Type B pancreatic cell (in vitro differentiated cells): ENCODE measurements at regions not wholly inside any gene's neighbourhood (a gene's known extent, or its start where the extent isn't known, plus 50 kb on each side); places are given as distances from the start of the nearest gene placed in this dataset.

ENCODE experiments used
- DNase-seq: peaks from one replicate; pipeline ENCODE4 v3.0.0; 2021; ENCODE audit warnings: mixed read lengths; ENCODE audit not compliant: unreplicated experiment; ENCODE audit errors: extremely low spot score
- H3K27ac Mint-ChIP-seq: 2 replicates; pipeline ENCODE4 v1.8.0; 2021; ENCODE audit warnings: mild to moderate bottlenecking, mixed read lengths
- H3K27me3 Mint-ChIP-seq: 2 replicates; pipeline ENCODE4 v1.8.0; 2021; ENCODE audit warnings: mixed read lengths
- H3K36me3 Mint-ChIP-seq: 2 replicates; pipeline ENCODE4 v1.8.0; 2021; ENCODE audit warnings: mixed read lengths
- H3K4me1 Mint-ChIP-seq: one replicate; pipeline ENCODE4 v1.8.0; 2021; ENCODE audit warnings: mixed read lengths; ENCODE audit not compliant: unreplicated experiment
- H3K4me3 Mint-ChIP-seq: 2 replicates; pipeline ENCODE4 v1.8.0; 2021; ENCODE audit warnings: mild to moderate bottlenecking, mixed read lengths
- H3K9me3 Mint-ChIP-seq: 2 replicates; pipeline ENCODE4 v1.8.0; 2021; ENCODE audit warnings: mixed read lengths
- TF ChIP-seq, protein P1 (sequence below): fragments of 200-600 bp; sonication (generic); conservative IDR thresholded peaks from 2 replicates; pipeline ENCODE4 v1.5.0; 2021; ENCODE audit warnings: antibody characterized with exemption, mild to moderate bottlenecking

- Mint-ChIP-seq H3K27me3 (no peaks in the 10 kb centered on the region), H3K36me3 (no peaks in the 10 kb centered on the region), H3K27ac (no peak overlapping the region), H3K4me3 (no peak overlapping the region), H3K4me1 (peaks cover 5% of the 10 kb centered on the region), H3K9me3 (no peaks in the 10 kb centered on the region)
- no peak for DNase-seq
- TF ChIP-seq, protein P1, sequence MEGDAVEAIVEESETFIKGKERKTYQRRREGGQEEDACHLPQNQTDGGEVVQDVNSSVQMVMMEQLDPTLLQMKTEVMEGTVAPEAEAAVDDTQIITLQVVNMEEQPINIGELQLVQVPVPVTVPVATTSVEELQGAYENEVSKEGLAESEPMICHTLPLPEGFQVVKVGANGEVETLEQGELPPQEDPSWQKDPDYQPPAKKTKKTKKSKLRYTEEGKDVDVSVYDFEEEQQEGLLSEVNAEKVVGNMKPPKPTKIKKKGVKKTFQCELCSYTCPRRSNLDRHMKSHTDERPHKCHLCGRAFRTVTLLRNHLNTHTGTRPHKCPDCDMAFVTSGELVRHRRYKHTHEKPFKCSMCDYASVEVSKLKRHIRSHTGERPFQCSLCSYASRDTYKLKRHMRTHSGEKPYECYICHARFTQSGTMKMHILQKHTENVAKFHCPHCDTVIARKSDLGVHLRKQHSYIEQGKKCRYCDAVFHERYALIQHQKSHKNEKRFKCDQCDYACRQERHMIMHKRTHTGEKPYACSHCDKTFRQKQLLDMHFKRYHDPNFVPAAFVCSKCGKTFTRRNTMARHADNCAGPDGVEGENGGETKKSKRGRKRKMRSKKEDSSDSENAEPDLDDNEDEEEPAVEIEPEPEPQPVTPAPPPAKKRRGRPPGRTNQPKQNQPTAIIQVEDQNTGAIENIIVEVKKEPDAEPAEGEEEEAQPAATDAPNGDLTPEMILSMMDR = peak; percentile 76
These were observed 143.6 kb upstream of the GJE1 start for GRCh38 chr6:141988954-141989705.

DNA sequence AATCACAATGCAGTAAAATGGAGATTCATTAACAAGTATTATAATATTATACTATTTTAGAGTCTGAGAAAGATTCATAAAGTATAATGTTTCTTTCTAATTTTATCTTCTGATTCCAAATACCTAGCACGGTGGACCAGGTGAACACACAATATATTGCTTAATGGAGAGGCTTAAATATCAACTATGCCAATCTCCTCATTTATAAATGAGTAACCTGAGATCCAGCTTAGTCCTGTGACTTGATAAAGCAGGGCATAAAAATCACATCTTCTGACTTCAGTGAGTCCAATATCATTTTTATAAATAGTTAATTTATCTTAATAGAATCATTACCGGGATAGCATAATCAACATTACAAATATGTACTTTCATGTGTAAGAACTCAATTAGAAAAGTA, 144.4 kb upstream of the GJE1 start:
- no peak overlapping the region for H3K27ac Mint-ChIP-seq
- no peaks in the 10 kb centered on the region for H3K27me3 Mint-ChIP-seq
- no peak overlapping the region for H3K4me3 Mint-ChIP-seq
- no peaks in the 10 kb centered on the region for H3K36me3 Mint-ChIP-seq
- no peak for DNase-seq
- no peaks in the 10 kb centered on the region for H3K9me3 Mint-ChIP-seq
- TF ChIP-seq, protein P1 = no peak
- peaks cover 5% of the 10 kb centered on the region for H3K4me1 Mint-ChIP-seq

DNA sequence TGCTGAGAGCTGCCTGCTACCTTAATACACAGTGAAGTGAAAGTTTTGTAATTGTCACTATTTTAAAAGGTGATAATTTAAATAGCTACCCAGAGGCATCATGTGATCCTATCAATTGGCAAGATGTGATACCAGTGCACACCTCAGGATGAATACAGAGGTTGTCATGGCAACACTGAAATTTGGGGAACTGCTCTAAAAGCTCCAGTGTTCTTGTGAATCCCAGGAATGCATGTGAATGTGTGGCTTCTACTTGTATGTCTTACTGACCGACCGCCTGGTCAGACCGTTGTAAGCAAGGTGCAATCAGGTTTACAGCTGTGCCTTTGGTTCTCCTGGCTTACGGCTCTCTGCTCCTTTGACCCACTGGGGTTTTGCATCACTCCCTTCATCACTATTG, 146.3 kb upstream of the GJE1 start:
- H3K27me3 Mint-ChIP-seq = no peaks in the 10 kb centered on the region
- no peak overlapping the region for H3K27ac Mint-ChIP-seq
- H3K36me3 Mint-ChIP-seq = no peaks in the 10 kb centered on the region
- H3K9me3 Mint-ChIP-seq = no peaks in the 10 kb centered on the region
- no peak overlapping the region for H3K4me3 Mint-ChIP-seq
- DNase-seq = no peak
- peaks cover 5% of the 10 kb centered on the region for H3K4me1 Mint-ChIP-seq
- TF ChIP-seq, protein P1 = no peak

DNA sequence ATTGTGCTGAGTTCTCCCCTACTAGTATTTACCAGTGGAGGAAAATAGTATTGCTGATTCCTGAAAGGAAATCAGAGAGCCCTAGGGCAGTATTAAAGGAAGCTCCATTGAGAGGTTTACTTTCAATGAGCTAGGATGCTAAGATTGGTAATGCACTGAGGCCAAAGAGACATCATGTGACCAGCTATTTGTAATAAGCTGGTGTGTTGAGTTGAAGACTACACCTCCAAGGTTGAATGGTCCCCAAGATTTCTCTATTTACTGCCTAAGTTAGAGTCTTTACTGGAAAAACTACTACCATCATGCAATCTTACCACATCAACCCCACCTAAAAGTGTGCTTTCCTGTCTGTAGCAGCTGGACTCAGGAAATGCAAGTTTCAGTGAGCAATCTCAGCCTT, 151.5 kb upstream of the GJE1 start:
- Mint-ChIP-seq H3K27me3 (no peaks in the 10 kb centered on the region), H3K27ac (no peak overlapping the region), H3K4me3 (no peak overlapping the region), H3K9me3 (no peaks in the 10 kb centered on the region), H3K36me3 (no peaks in the 10 kb centered on the region), H3K4me1 (peaks cover 5% of the 10 kb centered on the region)
- TF ChIP-seq, protein P1 = no peak
- no peak for DNase-seq

- H3K36me3 Mint-ChIP-seq = no peaks in the 10 kb centered on the region
- H3K4me1 Mint-ChIP-seq = no peaks in the 10 kb centered on the region
- no peaks in the 10 kb centered on the region for H3K9me3 Mint-ChIP-seq
- TF ChIP-seq, protein P1 = no peak
- H3K4me3 Mint-ChIP-seq = no peak overlapping the region
- H3K27ac Mint-ChIP-seq = no peak overlapping the region
- no peak for DNase-seq
- no peaks in the 10 kb centered on the region for H3K27me3 Mint-ChIP-seq
These were observed 154.9 kb upstream of the GJE1 start for GRCh38 chr6:141977782-141978181.
